ENCODE measurements at regions not wholly inside any gene's neighbourhood (a gene's known extent, or its start where the extent isn't known, plus 50 kb on each side); places are given as distances from the start of the nearest gene placed in this dataset.

GRCh38 chr4:19425146-19425545 is 826.6 kb upstream of the SLIT2 start:
- DNase-seq: no peak
- TF ChIP-seq NFIC (IDR thresholded peaks at IDR 0.05; ENCODE audit: borderline replicate concordance) (no peak), TCF12 (IDR thresholded peaks at IDR 0.05) (peak; percentile 54)

DNA sequence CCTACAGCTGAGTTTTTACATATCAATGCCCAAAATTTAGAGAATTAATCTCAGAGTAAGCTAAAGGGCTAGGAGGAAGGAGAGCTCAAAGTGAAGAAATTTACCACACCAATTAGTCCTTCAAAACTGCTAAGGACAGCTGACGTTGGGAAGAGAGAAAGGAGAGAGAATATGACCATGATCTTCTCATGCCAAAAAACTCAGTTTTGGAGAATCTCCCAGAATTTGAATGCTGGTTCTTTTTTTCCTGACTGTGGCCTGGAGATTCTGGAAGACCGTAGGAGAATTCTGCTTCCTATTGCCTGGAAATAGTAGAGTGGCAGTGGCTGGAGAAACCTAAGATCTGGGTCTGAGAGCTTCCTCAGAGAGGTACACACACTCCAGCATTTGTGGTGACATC is 834.4 kb upstream of the SLIT2 start:
- TF ChIP-seq EP300 (IDR thresholded peaks at IDR 0.05; ENCODE audit: borderline replicate concordance in 1 of 2, low read depth in 1 of 2, low read length in 1 of 2) (no peak), GATA2 (CRISPR knock-in tag; IDR thresholded peaks at IDR 0.05) (no peak), ZBTB33 (IDR thresholded peaks at IDR 0.05; ENCODE audit: borderline replicate concordance, low read depth) (no peak), SIN3A (IDR thresholded peaks at IDR 0.05; ENCODE audit: borderline replicate concordance, low read depth, low read length) (no peak), YY1 (IDR thresholded peaks at IDR 0.05; ENCODE audit: low read depth) (no peak), JUND (IDR thresholded peaks at IDR 0.05) (no peak), NFIC (IDR thresholded peaks at IDR 0.05; ENCODE audit: borderline replicate concordance) (no peak), GABPA (IDR thresholded peaks at IDR 0.05; ENCODE audit: low read depth) (no peak), FOXM1 (IDR thresholded peaks at IDR 0.05; ENCODE audit: low read depth) (no peak), ELF1 (IDR thresholded peaks at IDR 0.05) (no peak), USF2 (IDR thresholded peaks at IDR 0.05; ENCODE audit: borderline replicate concordance, low read depth, low read length) (no peak), IRF3 (IDR thresholded peaks at IDR 0.05; ENCODE audit: low read depth, low read length) (no peak), RCOR1 (IDR thresholded peaks at IDR 0.05; ENCODE audit: low read length) (no peak), TAF1 (IDR thresholded peaks at IDR 0.05; ENCODE audit: borderline replicate concordance, low read depth, low read length) (no peak), MXI1 (IDR thresholded peaks at IDR 0.05; ENCODE audit: low read depth, low read length) (no peak), CHD2 (IDR thresholded peaks at IDR 0.05; ENCODE audit: low read length, partially characterized antibody) (no peak), EZH2phosphoT487 (IDR thresholded peaks at IDR 0.05; ENCODE audit: borderline replicate concordance, low read depth) (no peak), TCF12 (IDR thresholded peaks at IDR 0.05) (no peak)
- TF ChIP-seq, protein P1, sequence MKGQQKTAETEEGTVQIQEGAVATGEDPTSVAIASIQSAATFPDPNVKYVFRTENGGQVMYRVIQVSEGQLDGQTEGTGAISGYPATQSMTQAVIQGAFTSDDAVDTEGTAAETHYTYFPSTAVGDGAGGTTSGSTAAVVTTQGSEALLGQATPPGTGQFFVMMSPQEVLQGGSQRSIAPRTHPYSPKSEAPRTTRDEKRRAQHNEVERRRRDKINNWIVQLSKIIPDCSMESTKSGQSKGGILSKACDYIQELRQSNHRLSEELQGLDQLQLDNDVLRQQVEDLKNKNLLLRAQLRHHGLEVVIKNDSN (IDR thresholded peaks at IDR 0.05; ENCODE audit: borderline replicate concordance, low read depth): no peak

More at GRCh38 chr4:19425146-19425545, 826.6 kb upstream of the SLIT2 start:
- POLR2A ChIA-PET: no interaction called here
- no peaks in the 10 kb centered on the region for H3K27me3 ChIP-seq (ENCODE audit: insufficient read depth)
- no peaks in the 10 kb centered on the region for H4K20me1 ChIP-seq (ENCODE audit: insufficient read depth)
- no peaks in the 10 kb centered on the region for H3K79me2 ChIP-seq (ENCODE audit: insufficient read depth)
- H3F3A ChIP-seq (replicated peaks; ENCODE audit: insufficient read depth): no peaks in the 10 kb centered on the region
- no peaks in the 10 kb centered on the region for H3K9me3 ChIP-seq
- H3K27ac ChIP-seq (ENCODE audit: low read depth in 2 of 2, low read length in 1 of 2): peak overlapping the region in 1 of 2 experiments; percentile 76; a peak in 1 of 4 replicates
- H3K4me3 ChIP-seq (ENCODE audit: low read depth in 2 of 2, low read length in 1 of 2): no peak overlapping the region
- H3K9ac ChIP-seq: no peak overlapping the region
- no peak overlapping the region for H3K4me2 ChIP-seq
- H3K9me2 ChIP-seq: no peaks in the 10 kb centered on the region
- no peak overlapping the region for H2AFZ ChIP-seq (ENCODE audit: low read depth)
- no peaks in the 10 kb centered on the region for H3K36me3 ChIP-seq (replicated peaks in 1 of 2; ENCODE audit: control insufficient read depth in 1 of 2, insufficient read depth in 2 of 2, low read length in 1 of 2)
- H3K4me1 ChIP-seq (ENCODE audit: control insufficient read depth in 1 of 2, insufficient read depth in 2 of 2, low read depth in 1 of 2, low read length in 1 of 2): no peaks in the 10 kb centered on the region; a peak in 1 of 4 replicates
- CTCF ChIA-PET: no interaction called here

More for the DNA sequence above, 834.4 kb upstream of the SLIT2 start:
- Histone ChIP-seq H3K4me3 (ENCODE audit: low read depth in 2 of 2, low read length in 1 of 2) (no peak overlapping the region), H3K27me3 (ENCODE audit: insufficient read depth) (no peaks in the 10 kb centered on the region), H2AFZ (ENCODE audit: low read depth) (no peak overlapping the region), H3K4me2 (no peak overlapping the region), H3K9me2 (no peaks in the 10 kb centered on the region), H3K9ac (no peak overlapping the region), H3K27ac (ENCODE audit: low read depth in 2 of 2, low read length in 1 of 2) (no peak overlapping the region), H3K36me3 (replicated peaks in 1 of 2; ENCODE audit: control insufficient read depth in 1 of 2, insufficient read depth in 2 of 2, low read length in 1 of 2) (no peaks in the 10 kb centered on the region), H3K4me1 (ENCODE audit: control insufficient read depth in 1 of 2, insufficient read depth in 2 of 2, low read depth in 1 of 2, low read length in 1 of 2) (no peaks in the 10 kb centered on the region), H3K79me2 (ENCODE audit: insufficient read depth) (no peaks in the 10 kb centered on the region), H4K20me1 (ENCODE audit: insufficient read depth) (no peaks in the 10 kb centered on the region), H3F3A (replicated peaks; ENCODE audit: insufficient read depth) (no peaks in the 10 kb centered on the region), H3K9me3 (no peaks in the 10 kb centered on the region)
- 58% methylated on average over 2 of the region's 2 CpGs for WGBS (ENCODE audit: low lambda C conversion rate)
- no peak for DNase-seq
- ChIA-PET CTCF (no interaction called here), POLR2A (no interaction called here)

Measured in SK-N-SH (cell line).